KOPT-K1 (cell line): ENCODE measurements at regions not wholly inside any gene's neighbourhood (a gene's known extent, or its start where the extent isn't known, plus 50 kb on each side); places are given as distances from the start of the nearest gene placed in this dataset.
"Not testable (repeated sequence)": the region's sequence is repeated elsewhere in the genome, so short reads cannot be mapped to it uniquely, and the experiment has no call there.

ENCODE experiments used
- H3K27ac ChIP-seq: fragments of 200-600 bp; sonication (generic); 2 replicates; pipeline ENCODE4 v1.5.1; 2016; ENCODE audit warnings: antibody characterized with exemption, mild to moderate bottlenecking, low read depth, low read length; ENCODE audit not compliant: poor library complexity, severe bottlenecking
- H3K36me3 ChIP-seq: fragments of 200-600 bp; sonication (generic); 2 replicates; pipeline ENCODE4 v1.5.1; 2017; ENCODE audit warnings: antibody characterized with exemption, mild to moderate bottlenecking, low read length, moderate library complexity; ENCODE audit not compliant: insufficient read depth
- H3K9me3 ChIP-seq: fragments of 200-600 bp; sonication (generic); 2 replicates; pipeline ENCODE4 v1.5.1; 2017; ENCODE audit warnings: antibody characterized with exemption, low read length, mild to moderate bottlenecking; ENCODE audit not compliant: insufficient read depth, poor library complexity, severe bottlenecking

GRCh38 chr3:109809513-109809912, 472.2 kb upstream of the DPPA4 start:
- no peaks in the 10 kb centered on the region for H3K36me3 ChIP-seq

GRCh38 chr3:109818081-109818480, 480.7 kb upstream of the DPPA4 start:
- Histone ChIP-seq H3K36me3 (no peaks in the 10 kb centered on the region), H3K27ac (no peak overlapping the region), H3K9me3 (no peaks in the 10 kb centered on the region)

More at GRCh38 chr3:109809513-109809912, 472.2 kb upstream of the DPPA4 start:
- no peak overlapping the region for H3K27ac ChIP-seq
- H3K9me3 ChIP-seq, result no peaks in the 10 kb centered on the region

GRCh38 chr3:109819734-109820133, 482.4 kb upstream of the DPPA4 start:
- no peaks in the 10 kb centered on the region for H3K36me3 ChIP-seq
- H3K9me3 ChIP-seq, result no peaks in the 10 kb centered on the region
- H3K27ac ChIP-seq, result no peak overlapping the region

- Histone ChIP-seq H3K27ac (no peak overlapping the region), H3K36me3 (no peaks in the 10 kb centered on the region), H3K9me3 (no peaks in the 10 kb centered on the region)
Measured at GRCh38 chr3:109825971-109826810, 488.8 kb upstream of the DPPA4 start.

- Histone ChIP-seq H3K27ac (no peak overlapping the region), H3K9me3 (no peaks in the 10 kb centered on the region), H3K36me3 (no peaks in the 10 kb centered on the region)
Measured at GRCh38 chr3:109831403-109831802, 494.1 kb upstream of the DPPA4 start.

- Histone ChIP-seq H3K36me3 (no peaks in the 10 kb centered on the region), H3K9me3 (no peaks in the 10 kb centered on the region), H3K27ac (no peak overlapping the region)
Measured at GRCh38 chr3:109835958-109836357, 498.6 kb upstream of the DPPA4 start.

GRCh38 chr3:109851854-109852253, 514.5 kb upstream of the DPPA4 start:
- H3K27ac ChIP-seq, result no peak overlapping the region
- peaks cover 14% of the 10 kb centered on the region for H3K9me3 ChIP-seq
- H3K36me3 ChIP-seq, result no peaks in the 10 kb centered on the region

- Histone ChIP-seq H3K27ac (no peak overlapping the region), H3K9me3 (peaks cover 14% of the 10 kb centered on the region), H3K36me3 (no peaks in the 10 kb centered on the region)
Measured at GRCh38 chr3:109852283-109852682, 514.9 kb upstream of the DPPA4 start.

GRCh38 chr3:109853077-109853731, 515.9 kb upstream of the DPPA4 start:
- Histone ChIP-seq H3K9me3 (peaks cover 14% of the 10 kb centered on the region), H3K36me3 (no peaks in the 10 kb centered on the region), H3K27ac (no peak overlapping the region)

GRCh38 chr3:109863701-109864100, 526.4 kb upstream of the DPPA4 start:
- H3K27ac ChIP-seq, result no peak overlapping the region
- no peaks in the 10 kb centered on the region for H3K36me3 ChIP-seq
- H3K9me3 ChIP-seq, result no peaks in the 10 kb centered on the region

GRCh38 chr3:109864452-109864851, 527.1 kb upstream of the DPPA4 start:
- no peak overlapping the region for H3K27ac ChIP-seq
- no peaks in the 10 kb centered on the region for H3K36me3 ChIP-seq
- H3K9me3 ChIP-seq, result no peaks in the 10 kb centered on the region

- Histone ChIP-seq H3K27ac (no peak overlapping the region), H3K36me3 (no peaks in the 10 kb centered on the region), H3K9me3 (no peaks in the 10 kb centered on the region)
Measured at GRCh38 chr3:109869586-109869985, 532.2 kb upstream of the DPPA4 start.

GRCh38 chr3:109874896-109875708, 537.8 kb upstream of the DPPA4 start:
- Histone ChIP-seq H3K9me3 (no peaks in the 10 kb centered on the region), H3K27ac (no peak overlapping the region), H3K36me3 (no peaks in the 10 kb centered on the region)

GRCh38 chr3:109877616-109878015, 540.3 kb upstream of the DPPA4 start:
- not testable (repeated sequence) for H3K27ac ChIP-seq, H3K9me3 ChIP-seq, H3K36me3 ChIP-seq

- Histone ChIP-seq H3K9me3 (no peaks in the 10 kb centered on the region), H3K27ac (no peak overlapping the region), H3K36me3 (no peaks in the 10 kb centered on the region)
Measured at GRCh38 chr3:109882144-109882543, 544.8 kb upstream of the DPPA4 start.
